ENCODE measurements at regions not wholly inside any gene's neighbourhood (a gene's known extent, or its start where the extent isn't known, plus 50 kb on each side); places are given as distances from the start of the nearest gene placed in this dataset.

DNA sequence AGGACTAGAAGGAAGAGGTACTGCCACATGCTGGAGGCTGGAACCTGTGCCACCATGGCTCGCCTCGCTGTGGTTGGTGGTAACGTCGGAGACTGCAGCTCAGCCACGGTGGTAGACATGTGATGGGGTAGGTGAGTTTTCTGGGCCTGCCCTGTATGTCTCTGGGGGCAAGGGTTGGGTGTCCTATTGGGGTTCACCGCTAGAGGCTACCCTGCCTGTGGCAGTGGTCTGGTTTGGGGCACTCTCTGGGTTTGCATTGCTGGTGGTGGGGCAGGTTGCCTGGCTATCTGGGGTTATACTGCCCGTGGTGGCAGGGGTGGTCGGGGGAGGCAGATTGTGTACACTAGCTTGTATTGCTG is 79.3 kb upstream of the KCNJ18 start:
- TF ChIP-seq, protein P1, sequence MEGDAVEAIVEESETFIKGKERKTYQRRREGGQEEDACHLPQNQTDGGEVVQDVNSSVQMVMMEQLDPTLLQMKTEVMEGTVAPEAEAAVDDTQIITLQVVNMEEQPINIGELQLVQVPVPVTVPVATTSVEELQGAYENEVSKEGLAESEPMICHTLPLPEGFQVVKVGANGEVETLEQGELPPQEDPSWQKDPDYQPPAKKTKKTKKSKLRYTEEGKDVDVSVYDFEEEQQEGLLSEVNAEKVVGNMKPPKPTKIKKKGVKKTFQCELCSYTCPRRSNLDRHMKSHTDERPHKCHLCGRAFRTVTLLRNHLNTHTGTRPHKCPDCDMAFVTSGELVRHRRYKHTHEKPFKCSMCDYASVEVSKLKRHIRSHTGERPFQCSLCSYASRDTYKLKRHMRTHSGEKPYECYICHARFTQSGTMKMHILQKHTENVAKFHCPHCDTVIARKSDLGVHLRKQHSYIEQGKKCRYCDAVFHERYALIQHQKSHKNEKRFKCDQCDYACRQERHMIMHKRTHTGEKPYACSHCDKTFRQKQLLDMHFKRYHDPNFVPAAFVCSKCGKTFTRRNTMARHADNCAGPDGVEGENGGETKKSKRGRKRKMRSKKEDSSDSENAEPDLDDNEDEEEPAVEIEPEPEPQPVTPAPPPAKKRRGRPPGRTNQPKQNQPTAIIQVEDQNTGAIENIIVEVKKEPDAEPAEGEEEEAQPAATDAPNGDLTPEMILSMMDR (IDR thresholded peaks at IDR 0.05; ENCODE audit: low read length), result no peak
- TF ChIP-seq EZH2 (optimal IDR thresholded peaks at IDR 0.05; ENCODE audit: low read depth, low read length), result no peak
